Hematopoietic multipotent progenitor cell treated with erythropoietin and hydrocortisone succinate and interleukin-3 and kit ligand, for 17 days (in vitro differentiated cells): ENCODE measurements at regions not wholly inside any gene's neighbourhood (a gene's known extent, or its start where the extent isn't known, plus 50 kb on each side); places are given as distances from the start of the nearest gene placed in this dataset.

Source experiments
- DNase-seq: peaks from one replicate; pipeline ENCODE4 v3.0.0-alpha.2; 2015; ENCODE audit warnings: low spot score

- DNase-seq, result no peak
Observed at GRCh38 chr5:15206133-15206532, 293.8 kb upstream of the FBXL7 start.

DNA sequence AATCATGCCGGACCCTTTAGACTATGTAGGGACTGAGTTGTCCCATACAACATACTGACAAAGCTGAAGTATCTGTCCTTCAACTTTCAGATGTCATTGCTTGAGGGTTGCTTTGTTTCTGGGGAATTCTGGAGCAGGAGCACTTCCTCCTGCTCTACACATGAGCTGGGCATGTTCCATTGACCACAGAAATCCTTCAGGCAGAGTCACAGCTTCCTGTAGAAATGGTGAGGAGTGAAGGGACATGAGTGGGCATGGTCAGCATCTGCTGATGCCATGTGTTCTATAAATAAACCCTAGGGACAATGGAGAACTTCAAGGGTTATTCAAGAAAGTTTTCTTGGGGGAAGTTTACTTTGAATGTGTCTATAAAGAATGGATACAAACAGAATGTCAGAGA is 296.6 kb upstream of the FBXL7 start:
- DNase-seq, result no peak

- no peak for DNase-seq
Observed at GRCh38 chr5:15191012-15191411, 309.0 kb upstream of the FBXL7 start.

- no peak for DNase-seq
Observed at GRCh38 chr5:15183520-15183919, 311.9 kb upstream of the ANKH start.

GRCh38 chr5:15170173-15170572 is 298.6 kb upstream of the ANKH start:
- no peak for DNase-seq

DNA sequence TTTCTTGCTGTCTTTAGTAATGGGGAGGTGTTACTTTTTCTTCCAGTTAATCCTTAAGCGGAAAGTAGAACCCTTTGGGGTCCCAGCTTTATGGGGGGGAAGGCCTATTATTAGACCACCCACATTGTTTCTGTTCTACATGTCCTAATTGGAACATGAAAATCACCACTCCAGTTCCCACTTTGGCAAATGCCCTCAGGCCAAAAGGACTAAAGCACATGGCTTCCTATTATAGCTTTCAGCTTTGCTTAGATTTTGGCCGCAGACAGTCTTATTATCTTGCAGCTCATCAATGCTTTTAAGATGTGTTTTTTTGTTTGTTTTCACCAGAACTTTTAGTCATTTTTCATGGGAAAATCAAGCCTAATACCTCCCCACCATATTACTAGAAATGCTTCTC is 296.8 kb upstream of the ANKH start:
- DNase-seq, result no peak

- DNase-seq, result no peak
Observed at GRCh38 chr5:15160091-15160490, 288.5 kb upstream of the ANKH start.

GRCh38 chr5:15159606-15160005 is 288.0 kb upstream of the ANKH start:
- DNase-seq, result no peak

GRCh38 chr5:15142458-15142857 is 270.9 kb upstream of the ANKH start:
- DNase-seq, result no peak

DNA sequence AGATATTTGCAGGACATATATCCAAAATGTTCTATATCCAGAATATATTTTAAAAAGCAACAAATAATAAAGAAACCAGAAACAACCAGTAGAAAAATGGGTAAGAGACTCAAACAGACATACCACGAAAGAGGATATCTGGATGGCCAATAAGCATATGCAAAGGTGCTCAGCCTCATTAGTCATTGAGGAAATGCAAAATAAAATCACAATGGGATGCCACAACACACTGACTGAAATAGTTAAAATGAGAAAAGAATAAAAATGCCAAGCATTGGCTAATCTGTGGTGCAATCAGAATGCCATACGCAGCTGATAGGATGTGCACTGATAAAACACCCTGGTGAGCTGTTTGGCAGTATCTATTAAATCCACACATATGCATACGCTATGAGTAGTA is 265.8 kb upstream of the ANKH start:
- DNase-seq, result no peak

GRCh38 chr5:15135661-15136060 is 264.1 kb upstream of the ANKH start:
- DNase-seq, result no peak

GRCh38 chr5:15133456-15133965 is 261.9 kb upstream of the ANKH start:
- DNase-seq, result no peak

- no peak for DNase-seq
Observed at GRCh38 chr5:15132816-15133405, 261.3 kb upstream of the ANKH start.

DNA sequence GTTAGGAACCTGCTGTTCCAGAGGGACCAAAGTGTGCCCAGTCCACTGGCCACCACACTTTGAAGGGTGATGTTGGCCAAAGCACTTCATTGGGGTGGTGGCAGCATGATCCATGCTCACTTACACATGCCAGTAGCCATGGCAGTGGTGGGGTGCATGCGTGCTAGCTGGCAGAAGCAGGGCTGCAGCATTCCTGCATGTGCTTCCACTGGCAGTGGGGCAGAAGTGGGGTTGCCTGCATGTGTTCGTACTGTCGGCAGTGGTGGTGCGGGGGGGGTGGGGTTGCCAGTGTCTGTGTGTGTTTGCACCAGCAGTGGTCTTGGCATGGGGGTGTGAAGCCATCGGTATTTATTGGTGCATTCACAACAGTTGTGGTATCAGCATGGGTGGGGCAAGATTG is 260.3 kb upstream of the ANKH start:
- DNase-seq, result no peak

DNA sequence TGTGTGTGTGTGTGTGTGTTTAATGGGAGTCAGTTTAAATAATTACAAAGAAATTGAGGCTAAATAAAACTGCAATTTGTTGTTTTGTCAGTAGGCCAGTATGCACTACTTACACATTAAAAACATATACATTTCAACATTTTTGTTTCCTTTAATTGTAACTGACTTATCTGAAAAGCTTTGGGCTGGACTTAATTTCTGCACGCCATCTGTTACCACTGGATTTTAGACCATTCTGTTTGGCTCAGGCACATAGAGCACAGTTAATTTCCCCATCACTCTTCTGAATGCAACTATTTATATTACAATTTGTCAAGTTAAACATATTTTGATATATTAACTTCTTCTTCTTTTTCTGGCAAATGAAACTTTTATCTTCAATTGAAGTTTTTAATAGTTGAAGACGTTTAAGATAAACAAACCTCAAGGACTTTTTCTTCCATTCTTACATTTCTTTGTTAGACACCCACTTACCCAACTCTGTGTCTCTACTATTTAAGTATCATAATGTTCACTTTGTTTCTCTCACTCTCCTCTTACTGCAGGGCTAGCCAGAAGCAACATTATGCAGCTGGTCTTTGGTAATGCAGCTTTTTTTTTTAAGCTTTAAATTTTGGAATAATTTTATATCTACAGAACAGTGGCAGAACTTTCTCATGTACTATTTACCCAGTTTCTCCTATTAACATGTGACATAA is 253.4 kb upstream of the ANKH start:
- no peak for DNase-seq

DNA sequence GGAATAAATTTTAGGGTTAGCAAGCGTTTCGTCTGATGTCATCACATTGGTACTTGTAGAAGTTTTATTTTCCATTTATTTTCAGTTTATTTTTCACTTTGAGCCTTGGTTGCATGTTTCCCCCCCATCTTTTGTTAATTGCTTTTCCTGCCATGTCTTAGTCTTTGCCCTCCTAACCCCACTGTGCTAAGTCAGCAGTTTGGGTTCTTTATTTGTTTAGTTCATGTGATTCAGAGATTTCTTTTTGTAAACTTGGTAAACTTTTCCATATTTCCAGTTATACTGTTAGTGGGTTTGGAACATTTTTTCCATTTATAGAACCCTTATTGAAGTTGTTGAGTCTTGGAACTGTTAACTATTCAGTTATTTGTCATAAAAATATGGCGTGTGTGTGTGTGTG is 252.9 kb upstream of the ANKH start:
- no peak for DNase-seq

DNA sequence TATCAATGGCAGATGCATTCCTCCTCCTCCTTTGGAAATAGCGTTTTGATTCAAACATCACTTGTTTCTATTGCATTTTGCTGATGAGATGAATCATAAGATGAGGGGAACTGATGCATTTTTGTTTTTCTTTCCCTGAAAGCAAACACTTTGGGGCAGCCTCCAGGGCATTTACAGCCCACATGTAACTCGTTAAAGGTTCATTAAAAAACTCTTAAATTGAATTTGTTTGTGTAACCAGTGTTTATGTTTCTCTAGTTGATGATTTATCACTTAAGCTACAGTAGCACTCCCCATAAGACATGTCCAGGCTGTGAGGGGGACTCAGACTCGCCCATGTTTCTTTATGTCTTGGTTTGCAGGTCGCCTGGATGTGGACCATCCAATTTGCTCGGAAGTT is 246.1 kb upstream of the ANKH start:
- no peak for DNase-seq

DNA sequence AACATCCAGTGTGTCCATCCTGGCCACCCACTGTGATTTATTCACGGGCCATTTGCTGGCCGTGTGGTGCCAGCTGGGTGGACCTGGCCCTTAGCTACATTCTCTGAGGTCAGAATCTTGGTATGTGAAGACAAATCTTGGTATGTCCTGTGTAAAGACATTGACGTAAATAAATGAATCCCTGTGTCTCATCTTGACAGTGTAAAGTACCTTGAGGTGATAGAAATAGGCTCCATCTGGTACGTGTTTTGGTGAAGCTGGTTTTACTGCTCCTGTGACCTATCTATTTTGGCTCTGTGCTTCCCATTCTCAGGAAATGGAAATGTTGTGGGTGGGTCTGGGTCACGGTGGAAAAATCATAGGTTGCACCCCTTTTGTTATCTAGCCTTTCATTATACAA is 245.4 kb upstream of the ANKH start:
- DNase-seq, result no peak

DNA sequence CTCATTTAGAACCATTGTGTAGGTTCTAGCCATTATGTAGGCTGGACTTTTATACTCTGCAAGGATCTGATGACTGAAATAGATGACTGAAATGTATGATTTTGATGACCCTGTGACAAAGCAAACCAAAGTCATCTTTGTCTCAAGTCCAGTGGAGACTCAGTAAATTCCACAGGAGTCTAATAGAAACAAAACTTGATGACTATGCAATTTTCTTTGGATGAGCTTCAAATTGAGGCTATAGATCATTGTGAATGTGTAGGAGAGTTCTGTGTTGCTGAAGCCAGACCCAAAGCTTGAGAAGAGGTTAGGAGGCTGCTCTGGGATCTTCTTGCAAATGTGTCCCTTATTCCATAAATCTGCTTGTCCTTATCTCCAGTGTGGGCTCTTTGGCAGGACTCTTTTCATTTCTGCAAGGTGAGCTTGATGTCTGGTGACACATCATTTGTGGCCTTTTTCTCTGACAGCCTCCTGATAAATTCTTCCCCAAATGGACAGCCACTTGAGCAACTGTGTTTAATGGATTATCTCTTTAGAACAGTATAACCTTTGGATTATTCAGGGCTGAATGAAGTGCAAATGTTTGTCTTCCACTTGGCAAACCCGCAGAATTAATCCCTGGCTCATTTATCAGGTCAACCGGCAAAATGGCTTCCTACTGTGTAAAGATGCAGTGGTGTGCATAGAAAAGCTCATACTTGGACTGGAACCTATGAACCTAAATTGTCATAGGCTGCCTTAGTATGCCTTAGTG is 235.1 kb upstream of the ANKH start:
- DNase-seq, result no peak

GRCh38 chr5:15105799-15106393 is 234.3 kb upstream of the ANKH start:
- DNase-seq, result peak; percentile 32

GRCh38 chr5:15103864-15104263 is 232.3 kb upstream of the ANKH start:
- DNase-seq, result no peak

DNA sequence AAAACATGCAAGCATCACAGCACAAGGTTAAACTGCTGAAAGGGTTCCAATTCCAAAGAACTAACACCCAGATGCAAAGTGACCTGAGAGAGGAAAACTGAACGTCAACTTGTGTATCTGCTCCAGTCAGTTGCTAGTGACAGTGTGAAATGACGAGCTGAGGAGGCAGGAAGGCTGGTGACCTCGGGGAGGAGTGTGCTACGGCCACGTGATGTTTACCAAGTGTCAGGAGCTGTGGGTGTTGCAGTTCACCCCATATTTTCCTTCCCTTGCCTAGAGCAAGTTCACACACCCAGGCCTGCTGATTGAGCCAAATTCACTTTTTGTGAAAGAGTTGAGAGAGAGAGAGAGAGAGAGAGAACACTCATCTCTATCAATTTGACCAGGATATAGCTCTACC is 231.6 kb upstream of the ANKH start:
- DNase-seq, result no peak

DNA sequence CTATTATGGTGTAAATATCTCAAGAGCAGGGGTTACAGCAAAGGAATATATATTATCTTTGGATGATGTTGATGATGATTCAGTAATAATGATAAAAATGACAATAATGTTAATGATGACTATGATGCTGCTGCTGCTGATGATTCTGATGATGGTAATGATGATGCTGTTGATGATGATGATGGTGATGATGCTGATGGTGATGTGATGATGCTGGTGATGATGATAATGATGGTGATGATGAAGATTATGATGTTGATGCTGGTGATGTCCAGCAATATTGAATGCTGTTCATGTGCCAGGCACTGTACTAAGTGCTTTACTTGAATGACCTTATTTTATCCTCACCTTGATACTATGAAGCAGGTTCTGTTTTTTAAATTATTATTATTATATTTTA is 226.0 kb upstream of the ANKH start:
- DNase-seq, result no peak
